Osteocyte (in vitro differentiated cells): ENCODE measurements at regions not wholly inside any gene's neighbourhood (a gene's known extent, or its start where the extent isn't known, plus 50 kb on each side); places are given as distances from the start of the nearest gene placed in this dataset.

Source experiments
- DNase-seq: peaks from one replicate; pipeline ENCODE4 v3.0.0; 2021; ENCODE audit warnings: mixed read lengths; ENCODE audit not compliant: unreplicated experiment; ENCODE audit errors: extremely low spot score
- H3K27ac Mint-ChIP-seq: one replicate; pipeline ENCODE4 v1.8.0; 2021; ENCODE audit warnings: mild to moderate bottlenecking, mixed read lengths; ENCODE audit not compliant: unreplicated experiment
- H3K27me3 Mint-ChIP-seq: one replicate; pipeline ENCODE4 v1.8.0; 2021; ENCODE audit warnings: mixed read lengths; ENCODE audit not compliant: unreplicated experiment
- H3K36me3 Mint-ChIP-seq: one replicate; pipeline ENCODE4 v1.8.0; 2021; ENCODE audit warnings: mixed read lengths; ENCODE audit not compliant: unreplicated experiment
- H3K4me1 Mint-ChIP-seq: one replicate; pipeline ENCODE4 v1.8.0; 2021; ENCODE audit warnings: mixed read lengths; ENCODE audit not compliant: unreplicated experiment
- H3K4me3 Mint-ChIP-seq: one replicate; pipeline ENCODE4 v1.8.0; 2021; ENCODE audit warnings: mild to moderate bottlenecking, moderate library complexity, mixed read lengths; ENCODE audit not compliant: unreplicated experiment
- H3K9me3 Mint-ChIP-seq: one replicate; pipeline ENCODE4 v1.8.0; 2021; ENCODE audit warnings: mixed read lengths; ENCODE audit not compliant: unreplicated experiment
- CTCF ChIP-seq: fragments of 200-600 bp; sonication (generic); IDR thresholded peaks from 2 replicates; pipeline ENCODE4 v1.5.0; 2021; ENCODE audit warnings: antibody characterized with exemption, mild to moderate bottlenecking, moderate library complexity

DNA sequence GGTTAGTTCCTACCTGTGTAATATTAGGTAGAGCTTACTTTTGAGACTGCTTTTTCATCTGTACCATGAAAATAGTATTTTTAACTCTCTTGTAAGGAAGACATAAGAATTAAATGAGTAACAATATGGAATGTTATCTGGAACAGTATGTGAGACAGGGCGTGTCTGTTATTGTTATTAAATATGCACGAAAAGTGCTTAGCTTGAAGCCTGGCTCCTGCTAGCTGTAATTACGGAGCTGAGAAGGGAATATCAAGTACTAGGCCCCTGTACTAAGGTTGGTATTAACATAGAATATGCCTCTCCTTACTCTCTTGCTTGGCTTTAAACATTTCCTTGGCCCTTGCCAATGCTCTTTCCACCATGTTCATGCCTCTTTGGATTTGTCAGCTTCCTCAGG lies 194.0 kb downstream of the FAM76B start:
- Mint-ChIP-seq H3K4me1 (peaks cover 45% of the 10 kb centered on the region), H3K9me3 (no peaks in the 10 kb centered on the region), H3K27me3 (no peaks in the 10 kb centered on the region), H3K36me3 (no peaks in the 10 kb centered on the region), H3K27ac (peak overlapping the region; percentile 89), H3K4me3 (no peak overlapping the region)
- no peak for TF ChIP-seq CTCF
- DNase-seq: no peak

DNA sequence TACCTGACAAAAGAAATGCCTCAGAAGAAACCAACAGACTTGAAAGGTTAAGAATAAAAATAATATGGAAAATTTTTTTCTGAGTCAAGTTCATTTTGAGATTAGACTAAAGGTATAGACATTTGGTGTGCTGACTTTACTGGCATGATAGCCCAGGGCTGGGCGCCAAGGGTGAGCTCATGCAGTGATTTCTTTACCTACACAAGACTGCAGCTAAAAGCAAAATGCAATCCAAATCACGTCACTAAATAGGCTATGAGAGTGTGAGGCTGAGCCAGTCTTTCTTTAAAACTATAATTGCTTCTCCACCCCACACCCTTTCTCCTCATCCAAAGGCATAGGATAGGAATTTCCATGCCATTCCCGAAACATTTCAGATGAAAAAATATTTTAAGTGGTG lies 196.5 kb downstream of the FAM76B start:
- DNase-seq: no peak
- no peak for TF ChIP-seq CTCF
- Mint-ChIP-seq H3K9me3 (no peaks in the 10 kb centered on the region), H3K27ac (no peak overlapping the region), H3K27me3 (no peaks in the 10 kb centered on the region), H3K36me3 (no peaks in the 10 kb centered on the region), H3K4me3 (no peak overlapping the region), H3K4me1 (peaks cover 45% of the 10 kb centered on the region)

GRCh38 chr11:95592471-95592870 lies 197.1 kb downstream of the FAM76B start:
- no peak overlapping the region for H3K27ac Mint-ChIP-seq
- peaks cover 41% of the 10 kb centered on the region for H3K4me1 Mint-ChIP-seq
- H3K36me3 Mint-ChIP-seq: no peaks in the 10 kb centered on the region
- no peaks in the 10 kb centered on the region for H3K9me3 Mint-ChIP-seq
- TF ChIP-seq CTCF: no peak
- H3K4me3 Mint-ChIP-seq: no peak overlapping the region
- no peaks in the 10 kb centered on the region for H3K27me3 Mint-ChIP-seq
- DNase-seq: no peak

GRCh38 chr11:95589893-95590612 lies 199.5 kb downstream of the FAM76B start:
- H3K4me1 Mint-ChIP-seq: peaks cover 27% of the 10 kb centered on the region
- H3K9me3 Mint-ChIP-seq: no peaks in the 10 kb centered on the region
- no peak overlapping the region for H3K27ac Mint-ChIP-seq
- no peak for DNase-seq
- H3K27me3 Mint-ChIP-seq: no peaks in the 10 kb centered on the region
- no peak for TF ChIP-seq CTCF
- H3K4me3 Mint-ChIP-seq: no peak overlapping the region
- H3K36me3 Mint-ChIP-seq: no peaks in the 10 kb centered on the region

DNA sequence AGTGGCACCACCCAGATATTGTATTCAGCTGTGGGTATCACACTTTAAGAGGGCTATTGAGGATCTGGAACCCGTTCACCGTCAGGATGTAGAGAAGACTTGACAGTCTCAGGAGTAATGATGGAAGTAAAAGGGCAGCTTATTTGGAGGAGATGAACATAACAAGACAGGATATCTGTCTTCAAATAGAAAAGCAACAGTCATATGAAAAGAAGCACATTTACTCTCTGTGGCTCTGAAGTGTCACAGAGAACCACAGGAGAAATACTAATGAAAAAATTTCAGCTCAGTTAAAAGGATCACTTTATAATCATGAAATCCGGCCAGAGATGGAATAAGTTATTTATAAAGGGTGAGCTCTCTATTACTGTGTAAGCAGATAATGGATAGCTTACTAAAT lies 200.8 kb downstream of the FAM76B start:
- peaks cover 28% of the 10 kb centered on the region for H3K4me1 Mint-ChIP-seq
- H3K27ac Mint-ChIP-seq: no peak overlapping the region
- no peak for TF ChIP-seq CTCF
- no peaks in the 10 kb centered on the region for H3K9me3 Mint-ChIP-seq
- no peaks in the 10 kb centered on the region for H3K27me3 Mint-ChIP-seq
- no peak for DNase-seq
- no peak overlapping the region for H3K4me3 Mint-ChIP-seq
- no peaks in the 10 kb centered on the region for H3K36me3 Mint-ChIP-seq
